Astrocyte (in vitro differentiated cells and primary cell): ENCODE measurements at regions not wholly inside any gene's neighbourhood (a gene's known extent, or its start where the extent isn't known, plus 50 kb on each side); places are given as distances from the start of the nearest gene placed in this dataset.

Experiments
- DNase-seq: peaks from one replicate; pipeline ENCODE4 v3.0.0-alpha.2; 2010; ENCODE audit warnings: low read depth
- FAIRE-seq: peaks from 2 replicates; lab custom pipeline; 2011; peaks lifted over from hg19 to GRCh38; lab: Jason Lieb, UNC
- H2AFZ ChIP-seq: 2 replicates; pipeline ENCODE4 v1.6.0; 2012; ENCODE audit warnings: low read depth, low read length, inconsistent platforms
- H3K27ac ChIP-seq: 2 replicates; pipeline ENCODE4 v1.5.1; 2011; ENCODE audit warnings: low read depth, low read length, inconsistent platforms
- H3K27me3 ChIP-seq: 2 replicates; pipeline ENCODE4 v1.6.0; 2011; ENCODE audit warnings: low read length, inconsistent platforms; ENCODE audit not compliant: insufficient read depth
- H3K36me3 ChIP-seq: 2 replicates; pipeline ENCODE4 v1.5.1; 2011; ENCODE audit warnings: low read length, inconsistent platforms; ENCODE audit not compliant: insufficient read depth
- H3K4me1 ChIP-seq: 2 replicates; pipeline ENCODE4 v1.5.1; 2011; ENCODE audit warnings: low read length, inconsistent platforms; ENCODE audit not compliant: insufficient read depth
- H3K4me2 ChIP-seq: 2 replicates; pipeline ENCODE4 v1.6.0; 2012; ENCODE audit warnings: low read length, inconsistent platforms
- H3K4me3 ChIP-seq: 2 replicates; pipeline ENCODE4 v1.5.1; 2011; ENCODE audit warnings: low read depth, mild to moderate bottlenecking, low read length, inconsistent platforms; ENCODE audit not compliant: insufficient read depth
- H3K79me2 ChIP-seq: 2 replicates; pipeline ENCODE4 v1.6.0; 2012; ENCODE audit warnings: mild to moderate bottlenecking, low read length, inconsistent platforms; ENCODE audit not compliant: insufficient read depth
- H3K9ac ChIP-seq: 2 replicates; pipeline ENCODE4 v1.6.0; 2012; ENCODE audit warnings: mild to moderate bottlenecking, low read length, inconsistent platforms
- H3K9me3 ChIP-seq: 2 replicates; pipeline ENCODE4 v1.5.1; 2012; ENCODE audit warnings: low read depth, mild to moderate bottlenecking, low read length, inconsistent platforms; ENCODE audit not compliant: insufficient read depth
- H4K20me1 ChIP-seq: 2 replicates; pipeline ENCODE4 v1.6.0; 2012; ENCODE audit warnings: low read length, inconsistent platforms; ENCODE audit not compliant: insufficient read depth
- H3K27ac Mint-ChIP-seq: one replicate; pipeline ENCODE4 v1.8.0; 2021; ENCODE audit warnings: mild to moderate bottlenecking, mixed read lengths; ENCODE audit not compliant: unreplicated experiment
- H3K27me3 Mint-ChIP-seq: one replicate; pipeline ENCODE4 v1.8.0; 2021; ENCODE audit warnings: low read depth, mixed read lengths; ENCODE audit not compliant: unreplicated experiment
- H3K36me3 Mint-ChIP-seq: one replicate; pipeline ENCODE4 v1.8.0; 2021; ENCODE audit warnings: low read depth, mixed read lengths; ENCODE audit not compliant: unreplicated experiment
- H3K4me1 Mint-ChIP-seq: one replicate; pipeline ENCODE4 v1.8.0; 2021; ENCODE audit warnings: low read depth, mixed read lengths; ENCODE audit not compliant: unreplicated experiment
- H3K4me3 Mint-ChIP-seq: one replicate; pipeline ENCODE4 v1.8.0; 2021; ENCODE audit warnings: mild to moderate bottlenecking, moderate library complexity, mixed read lengths; ENCODE audit not compliant: unreplicated experiment
- H3K9me3 Mint-ChIP-seq: one replicate; pipeline ENCODE4 v1.8.0; 2021; ENCODE audit warnings: mild to moderate bottlenecking, mixed read lengths; ENCODE audit not compliant: unreplicated experiment
- CTCF ChIP-seq: IDR thresholded peaks from 2 replicates; pipeline ENCODE4 v1.5.1; 2011; ENCODE audit warnings: low read depth, mild to moderate bottlenecking, inconsistent platforms, low read length, moderate library complexity; ENCODE audit not compliant: insufficient read depth
- EZH2 ChIP-seq: IDR thresholded peaks from 2 replicates; pipeline ENCODE4 v1.6.1; 2012; ENCODE audit warnings: mild to moderate bottlenecking, low read length, inconsistent platforms; ENCODE audit not compliant: insufficient read depth

- Mint-ChIP-seq H3K27ac (peak overlapping the region; percentile 12), H3K4me3 (no peak overlapping the region), H3K4me1 (peaks cover 9% of the 10 kb centered on the region), H3K27me3 (peaks cover 6% of the 10 kb centered on the region), H3K9me3 (peaks cover 8% of the 10 kb centered on the region), H3K36me3 (peaks cover 3% of the 10 kb centered on the region)
- Histone ChIP-seq H3K79me2 (no peaks in the 10 kb centered on the region), H3K4me2 (peak overlapping the region; percentile 28), H3K9me3 (no peaks in the 10 kb centered on the region), H4K20me1 (no peaks in the 10 kb centered on the region), H2AFZ (no peak overlapping the region), H3K27ac (no peak overlapping the region), H3K36me3 (no peaks in the 10 kb centered on the region), H3K9ac (no peak overlapping the region), H3K4me3 (no peak overlapping the region), H3K27me3 (no peaks in the 10 kb centered on the region), H3K4me1 (peaks cover 14% of the 10 kb centered on the region)
- TF ChIP-seq CTCF (no peak), EZH2 (no peak)
- peak; percentile 74 for DNase-seq
- FAIRE-seq = no peak
Measured at GRCh38 chr11:115653076-115653475, 148.9 kb upstream of the CADM1 start.

- H3K36me3 ChIP-seq = no peaks in the 10 kb centered on the region
- no peak overlapping the region for H3K4me3 Mint-ChIP-seq
- peak overlapping the region; percentile 28 for H3K4me2 ChIP-seq
- no peaks in the 10 kb centered on the region for H4K20me1 ChIP-seq
- no peak overlapping the region for H3K27ac Mint-ChIP-seq
- H3K27ac ChIP-seq = no peak overlapping the region
- peaks cover 3% of the 10 kb centered on the region for H3K36me3 Mint-ChIP-seq
- TF ChIP-seq CTCF (no peak), EZH2 (no peak)
- no peak overlapping the region for H3K4me3 ChIP-seq
- no peaks in the 10 kb centered on the region for H3K79me2 ChIP-seq
- peak overlapping the region; percentile 0 for H3K9ac ChIP-seq
- H2AFZ ChIP-seq = no peak overlapping the region
- FAIRE-seq (no peak), DNase-seq (no peak)
- peaks cover 6% of the 10 kb centered on the region for H3K27me3 Mint-ChIP-seq
- no peaks in the 10 kb centered on the region for H3K9me3 ChIP-seq
- H3K27me3 ChIP-seq = no peaks in the 10 kb centered on the region
- H3K4me1 Mint-ChIP-seq = peaks cover 9% of the 10 kb centered on the region
- peaks cover 14% of the 10 kb centered on the region for H3K4me1 ChIP-seq
- H3K9me3 Mint-ChIP-seq = peaks cover 8% of the 10 kb centered on the region
Measured at GRCh38 chr11:115652496-115652895, 148.3 kb upstream of the CADM1 start.

GRCh38 chr11:115652094-115652493 is 147.9 kb upstream of the CADM1 start:
- Mint-ChIP-seq H3K27ac (no peak overlapping the region), H3K27me3 (peaks cover 6% of the 10 kb centered on the region), H3K4me3 (no peak overlapping the region), H3K4me1 (peaks cover 9% of the 10 kb centered on the region), H3K9me3 (peaks cover 6% of the 10 kb centered on the region), H3K36me3 (peaks cover 3% of the 10 kb centered on the region)
- DNase-seq (no peak), FAIRE-seq (no peak)
- no peaks in the 10 kb centered on the region for H3K79me2 ChIP-seq
- H3K4me1 ChIP-seq = peaks cover 14% of the 10 kb centered on the region
- H3K27me3 ChIP-seq = no peaks in the 10 kb centered on the region
- no peak for TF ChIP-seq EZH2
- TF ChIP-seq CTCF = no peak
- no peak overlapping the region for H3K4me3 ChIP-seq
- no peak overlapping the region for H3K4me2 ChIP-seq
- H3K27ac ChIP-seq = no peak overlapping the region
- H3K36me3 ChIP-seq = no peaks in the 10 kb centered on the region
- no peaks in the 10 kb centered on the region for H3K9me3 ChIP-seq
- H4K20me1 ChIP-seq = no peaks in the 10 kb centered on the region
- H2AFZ ChIP-seq = peak overlapping the region; percentile 42
- peak overlapping the region; percentile 0 for H3K9ac ChIP-seq
